GM19328 (cell line): ENCODE measurements at regions not wholly inside any gene's neighbourhood (a gene's known extent, or its start where the extent isn't known, plus 50 kb on each side); places are given as distances from the start of the nearest gene placed in this dataset.
"Not testable (repeated sequence)": the region's sequence is repeated elsewhere in the genome, so short reads cannot be mapped to it uniquely, and the experiment has no call there.

Experiments used
- ATAC-seq: cut with Tn5 transposase; IDR thresholded peaks from one replicate; pipeline ENCODE4 v1.9.1; 2021; ENCODE audit warnings: mild to moderate bottlenecking, moderate library complexity; ENCODE audit not compliant: unreplicated experiment

DNA sequence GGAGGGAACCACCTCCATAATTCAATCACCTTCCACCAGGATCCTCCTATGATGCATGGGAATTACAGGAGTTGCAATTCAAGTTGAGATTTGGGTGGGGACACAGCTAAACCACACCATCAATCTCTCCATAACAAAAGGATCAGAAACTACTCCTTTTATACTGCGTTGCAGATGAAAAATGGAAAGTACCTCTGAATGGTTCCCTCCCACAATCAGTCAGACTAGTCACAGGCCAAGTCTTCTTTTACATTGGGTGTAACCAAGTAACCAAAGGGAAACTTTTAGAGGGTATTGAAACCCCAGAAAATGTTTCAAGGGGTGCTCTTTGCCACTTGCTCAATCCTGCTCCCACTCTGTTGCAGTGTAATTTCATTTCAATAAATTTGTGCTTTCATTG, 504.3 kb upstream of the CNTN3 start:
- ATAC-seq, result no peak

GRCh38 chr3:75126556-75126955, 512.1 kb upstream of the CNTN3 start:
- no peak for ATAC-seq

- ATAC-seq, result no peak
Observed at GRCh38 chr3:75129101-75129500, 514.6 kb upstream of the CNTN3 start.

DNA sequence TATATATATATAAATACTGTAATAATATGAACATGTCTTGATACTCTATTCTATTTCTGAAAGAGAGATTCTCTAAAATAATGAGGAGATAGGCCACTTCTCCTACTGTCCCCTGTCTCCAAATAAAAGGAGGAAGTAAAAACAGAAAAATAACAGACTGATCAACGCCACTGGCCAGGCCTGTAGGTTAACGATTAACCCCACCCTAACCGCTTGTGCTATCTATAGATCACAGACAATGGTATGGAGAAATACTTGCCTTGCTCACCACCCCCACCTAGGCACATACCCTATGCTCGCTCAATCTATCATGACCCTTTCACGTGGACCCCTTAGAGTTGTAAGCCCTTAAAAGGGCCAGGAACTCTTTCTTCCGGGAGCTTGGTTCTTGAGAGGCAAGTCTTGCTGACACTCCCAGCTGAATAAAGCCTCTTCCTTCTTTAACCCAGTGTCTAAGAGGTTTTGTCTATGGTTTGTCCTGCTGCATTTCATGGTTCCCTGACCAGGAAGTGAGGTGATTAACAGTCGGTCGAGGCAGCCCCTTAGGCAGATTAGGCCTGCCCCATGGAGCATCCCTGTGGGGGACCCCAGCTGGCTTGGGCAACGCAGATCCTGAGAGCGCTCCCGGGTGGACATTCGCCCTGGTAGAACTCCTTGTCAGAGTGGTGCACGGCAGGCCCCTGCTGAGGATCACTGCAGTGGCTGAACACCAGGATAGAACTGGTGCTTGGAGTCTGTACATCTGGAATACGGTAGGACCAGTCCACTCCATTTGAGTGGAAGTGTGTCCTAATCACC, 521.8 kb upstream of the CNTN3 start:
- ATAC-seq, result no peak

DNA sequence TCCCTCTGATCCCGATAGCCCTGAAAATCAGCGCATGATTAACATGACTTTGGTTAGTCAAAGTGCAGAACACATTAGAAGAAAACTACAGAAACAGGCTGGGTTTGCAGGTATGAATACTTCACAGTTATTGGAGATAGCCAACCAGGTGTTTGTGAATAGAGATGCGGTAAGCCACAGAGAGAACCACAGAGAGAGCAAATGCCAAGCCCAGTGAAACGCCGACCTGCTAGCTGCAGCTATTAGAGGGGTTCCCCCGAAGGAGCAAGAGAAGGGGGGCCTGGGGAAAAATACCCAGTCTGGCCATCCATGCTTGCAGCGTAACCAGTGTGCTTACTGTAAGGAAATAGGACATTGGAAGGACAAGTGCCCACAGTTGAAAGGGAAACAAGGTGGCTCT, 523.9 kb upstream of the CNTN3 start:
- no peak for ATAC-seq

DNA sequence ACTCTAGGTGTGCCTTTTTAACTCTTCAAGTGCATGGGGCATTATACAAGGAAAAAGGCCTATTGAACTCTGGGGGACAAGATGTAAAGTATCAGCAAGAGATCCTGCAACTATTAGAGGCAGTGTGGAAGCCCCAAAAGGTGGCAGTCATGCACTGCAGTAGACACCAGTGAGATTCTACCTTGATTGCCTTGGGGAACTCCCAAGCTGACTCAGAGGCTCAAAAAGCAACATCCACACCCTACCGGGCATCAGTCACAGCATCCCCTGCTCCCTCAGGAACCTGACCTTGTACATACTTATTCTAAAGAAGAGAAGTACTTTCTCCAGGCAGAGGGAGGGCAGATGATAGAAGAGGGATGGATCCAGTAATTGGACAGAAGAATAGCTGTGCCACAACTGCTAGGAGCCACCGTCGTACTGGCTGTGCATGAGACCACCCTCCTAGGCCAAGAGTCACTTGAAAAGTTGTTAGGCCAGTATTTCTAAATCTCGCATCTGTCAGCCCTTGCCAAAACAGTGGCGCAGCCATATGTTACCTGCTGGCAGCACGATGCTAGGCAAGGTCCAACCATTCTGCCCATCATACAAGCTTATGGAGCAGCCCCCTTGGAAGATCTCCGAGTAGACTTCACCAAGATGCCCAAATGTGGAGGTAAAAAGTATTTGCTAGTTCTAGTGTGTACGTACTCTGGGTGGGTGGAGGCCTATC, 523.1 kb upstream of the FRG2C start:
- no peak for ATAC-seq

- no peak for ATAC-seq
Observed at GRCh38 chr3:75144406-75144805, 519.7 kb upstream of the FRG2C start.

GRCh38 chr3:75171630-75172230, 492.4 kb upstream of the FRG2C start:
- no peak for ATAC-seq

GRCh38 chr3:75176937-75177336, 487.2 kb upstream of the FRG2C start:
- no peak for ATAC-seq

DNA sequence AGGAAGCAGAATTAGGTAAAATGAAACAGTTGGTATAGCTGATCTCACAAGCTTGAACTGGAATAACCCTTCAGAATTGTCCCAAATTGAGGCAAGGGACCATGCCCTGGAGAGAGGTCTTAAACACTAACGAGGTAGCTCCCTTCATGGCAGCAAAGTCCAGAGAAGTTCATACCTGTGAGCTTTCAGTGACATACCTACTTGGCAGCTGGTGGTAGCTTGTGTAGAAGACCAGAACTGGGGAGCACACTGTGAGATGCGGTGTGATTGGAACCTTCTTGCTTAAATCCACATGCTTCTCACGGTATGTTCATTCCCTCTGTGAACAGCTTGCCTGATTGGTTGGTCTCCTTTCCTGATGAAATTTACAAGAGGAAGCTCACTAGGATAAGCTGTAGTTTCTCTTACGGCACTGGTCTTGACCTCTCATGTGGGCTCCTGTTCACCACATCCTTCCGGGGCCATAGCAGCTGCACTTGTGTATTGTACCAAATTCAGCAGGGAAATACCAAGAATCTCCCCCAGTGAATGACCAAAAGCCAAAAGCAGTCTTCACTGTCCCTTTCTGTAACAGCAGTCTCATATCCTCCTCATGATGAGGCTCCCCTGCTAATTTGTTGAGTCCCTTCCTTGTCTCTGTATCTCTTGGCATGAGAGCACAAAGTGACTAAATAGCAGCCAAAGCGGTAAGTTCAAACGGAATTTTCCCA, 483.7 kb upstream of the FRG2C start:
- ATAC-seq, result no peak

GRCh38 chr3:75180945-75181298, 483.2 kb upstream of the FRG2C start:
- no peak for ATAC-seq

DNA sequence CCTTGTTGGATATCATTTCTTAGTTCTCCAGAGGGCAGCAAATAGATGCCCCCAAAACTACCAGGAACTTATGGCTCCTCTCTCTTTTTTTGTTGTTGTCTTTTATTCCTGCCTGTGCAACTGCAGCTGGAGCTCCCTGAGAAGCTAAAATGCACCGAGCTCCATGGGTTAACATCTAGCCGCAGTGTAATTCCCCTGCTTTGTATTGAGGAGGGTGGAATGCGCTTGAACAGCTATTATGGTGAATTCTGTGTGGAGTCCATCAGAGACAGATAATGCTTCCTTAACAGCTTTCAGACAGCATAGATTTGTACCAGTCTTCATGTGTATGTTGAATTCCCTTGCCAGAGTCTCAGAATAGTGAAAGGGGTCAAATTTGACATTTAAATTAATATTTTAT, 475.2 kb upstream of the FRG2C start:
- ATAC-seq, result no peak

DNA sequence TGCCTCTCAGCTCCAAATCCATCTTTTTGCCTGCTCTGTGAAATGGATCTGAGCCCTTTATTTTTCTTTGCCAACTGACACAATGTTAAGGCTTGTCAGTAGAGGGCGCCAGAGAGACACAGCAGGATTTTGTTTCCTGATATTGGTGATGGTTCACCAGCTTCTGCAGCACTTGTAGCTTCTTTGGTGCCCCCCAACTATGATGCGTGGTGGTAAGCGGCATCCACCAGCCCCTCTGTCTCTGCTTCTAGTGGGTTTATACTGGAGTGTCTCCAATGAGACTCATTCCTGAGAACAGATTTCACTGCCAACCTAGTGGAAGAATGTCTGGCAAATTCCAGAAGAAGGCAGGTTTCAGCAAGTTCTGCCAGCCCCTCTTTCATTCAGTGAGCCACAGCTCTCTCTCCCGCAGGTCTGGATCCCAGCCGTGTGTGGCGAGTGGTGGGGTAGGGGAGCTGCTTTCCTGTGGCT, 471.9 kb upstream of the FRG2C start:
- no peak for ATAC-seq

GRCh38 chr3:75193797-75194196, 470.3 kb upstream of the FRG2C start:
- ATAC-seq, result no peak

DNA sequence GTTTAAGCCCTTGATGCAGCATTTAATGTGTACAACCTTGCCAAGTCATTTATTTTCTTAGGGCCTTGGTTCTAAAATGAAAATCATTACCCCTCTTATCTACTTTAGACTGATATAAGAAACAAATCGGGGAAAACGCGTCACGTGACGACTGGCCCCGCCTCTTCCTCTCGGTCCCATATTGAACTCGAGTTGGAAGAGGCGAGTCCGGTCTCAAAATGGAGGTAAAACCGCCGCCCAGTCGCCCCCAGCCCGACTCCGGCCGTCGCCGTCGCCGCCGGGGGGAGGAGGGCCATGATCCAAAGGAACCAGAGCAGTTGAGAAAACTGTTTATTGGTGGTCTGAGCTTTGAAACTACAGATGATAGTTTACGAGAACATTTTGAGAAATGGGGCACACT, 449.8 kb upstream of the FRG2C start:
- ATAC-seq, result not testable (repeated sequence)

DNA sequence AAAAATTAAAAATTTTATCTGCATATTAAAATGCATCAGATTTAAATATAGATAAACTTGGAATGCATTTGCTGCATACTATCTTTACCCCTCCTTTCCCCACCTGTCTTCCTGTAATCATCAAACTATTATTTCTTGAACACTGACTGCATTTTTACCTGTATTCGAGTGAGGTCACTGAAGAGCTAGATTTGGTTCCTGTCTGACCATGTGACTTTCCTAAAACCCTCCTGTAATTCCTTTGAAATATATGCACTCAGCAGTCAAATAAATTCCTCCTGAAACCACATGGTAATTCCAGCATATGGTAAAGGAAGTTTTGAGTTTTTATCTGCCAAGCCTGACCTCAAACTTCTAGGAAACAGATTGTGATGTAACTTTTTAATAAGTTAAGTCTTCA, 445.6 kb upstream of the FRG2C start:
- no peak for ATAC-seq

GRCh38 chr3:75220932-75221331, 443.2 kb upstream of the FRG2C start:
- ATAC-seq, result no peak

GRCh38 chr3:75224412-75224811, 439.7 kb upstream of the FRG2C start:
- no peak for ATAC-seq

- no peak for ATAC-seq
Observed at GRCh38 chr3:75232216-75232615, 431.9 kb upstream of the FRG2C start.

- ATAC-seq, result no peak
Observed at GRCh38 chr3:75235631-75236030, 428.5 kb upstream of the FRG2C start.

DNA sequence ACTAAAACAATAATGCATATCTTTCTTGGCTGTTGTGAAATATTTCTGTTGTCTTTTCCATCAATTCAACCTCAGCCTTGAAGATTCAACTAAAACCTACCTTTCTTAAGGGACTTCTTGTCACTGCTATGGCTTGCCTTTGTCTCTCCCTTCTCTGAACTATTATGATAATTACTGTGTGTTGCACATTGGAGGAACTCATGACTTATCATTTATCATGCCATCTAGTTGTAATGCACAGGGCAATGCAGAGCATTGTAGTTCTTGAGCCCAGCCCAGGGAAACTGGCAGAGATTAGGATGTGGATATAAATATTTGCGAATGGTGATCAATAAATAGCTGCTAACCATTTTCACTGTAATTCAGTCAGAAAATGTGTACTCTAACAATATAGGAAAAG, 427.1 kb upstream of the FRG2C start:
- ATAC-seq, result no peak
